ENCODE measurements at regions not wholly inside any gene's neighbourhood (a gene's known extent, or its start where the extent isn't known, plus 50 kb on each side); places are given as distances from the start of the nearest gene placed in this dataset.

- Mint-ChIP-seq H3K4me3 (no peak overlapping the region), H3K9me3 (peaks cover 16 to 25% (median 20%) of the 10 kb centered on the region in 7 donors), H3K4me1 (no peaks in the 10 kb centered on the region), H3K27ac (no peak overlapping the region), H3K36me3 (no peaks in the 10 kb centered on the region), H3K27me3 (ENCODE audit: low read depth in 3 of 3) (peaks cover 0 to 3% (median 3%) of the 10 kb centered on the region in 3 donors)
- WGBS (ENCODE audit: insufficient coverage): 91% methylated on average over 10 of the region's 15 CpGs
- no peak for DNase-seq
- no peak for TF ChIP-seq CTCF (IDR thresholded peaks at IDR 0.05)
- H3K4me3 ChIP-seq (replicated peaks in 1 of 3; ENCODE audit: low read depth in 2 of 3, low read length in 3 of 3): no peak overlapping the region
- H3K36me3 ChIP-seq (replicated peaks in 1 of 2; ENCODE audit: control insufficient read depth in 1 of 2, insufficient read depth in 2 of 2, low read length in 2 of 2): no peaks in the 10 kb centered on the region
- no peak overlapping the region for H3K27ac ChIP-seq (ENCODE audit: low read depth in 1 of 2, low read length in 2 of 2)
- no peaks in the 10 kb centered on the region for H4K20me1 ChIP-seq (ENCODE audit: insufficient read depth, low read length)
- H3K27me3 ChIP-seq (ENCODE audit: control insufficient read depth in 2 of 2, insufficient read depth in 2 of 2, low read length in 2 of 2): no peaks in the 10 kb centered on the region
- H3K9me3 ChIP-seq (replicated peaks in 1 of 2; ENCODE audit: control insufficient read depth in 1 of 2, insufficient read depth in 1 of 2, low read length in 2 of 2): peaks cover 24% of the 10 kb centered on the region in 2 donors
- H3K4me1 ChIP-seq (ENCODE audit: control insufficient read depth in 1 of 2, insufficient read depth in 2 of 2, low read length in 2 of 2): no peaks in the 10 kb centered on the region
- H2AFZ ChIP-seq (ENCODE audit: insufficient read depth, low read depth, low read length, poor library complexity, severe bottlenecking): no peak overlapping the region
- no peak overlapping the region for H3K4me2 ChIP-seq (replicated peaks; ENCODE audit: extremely low read depth, low read length, poor library complexity, severe bottlenecking)
- H3K79me2 ChIP-seq (ENCODE audit: insufficient read depth, low read length): no peaks in the 10 kb centered on the region
- intact Hi-C loops (cut with micrococcal nuclease): loop anchor here in 1 of 2 donors (10.0 kb wide), 1 partner anchor 510 kb away; no protein-coding TSS in a partner anchor
- H3K9ac ChIP-seq (ENCODE audit: insufficient read depth, low read length, poor library complexity, severe bottlenecking): no peak overlapping the region
Measured at GRCh38 chr6:168374541-168375071, 55.0 kb upstream of the DACT2 start.

GRCh38 chr6:168376120-168376519, 56.5 kb upstream of the DACT2 start:
- Histone ChIP-seq H3K27me3 (ENCODE audit: control insufficient read depth in 2 of 2, insufficient read depth in 2 of 2, low read length in 2 of 2) (no peaks in the 10 kb centered on the region), H3K79me2 (ENCODE audit: insufficient read depth, low read length) (no peaks in the 10 kb centered on the region), H3K9ac (ENCODE audit: insufficient read depth, low read length, poor library complexity, severe bottlenecking) (no peak overlapping the region), H2AFZ (ENCODE audit: insufficient read depth, low read depth, low read length, poor library complexity, severe bottlenecking) (no peak overlapping the region), H3K9me3 (replicated peaks in 1 of 2; ENCODE audit: control insufficient read depth in 1 of 2, insufficient read depth in 1 of 2, low read length in 2 of 2) (peaks cover 39% of the 10 kb centered on the region in 2 donors), H3K4me2 (replicated peaks; ENCODE audit: extremely low read depth, low read length, poor library complexity, severe bottlenecking) (no peak overlapping the region), H4K20me1 (ENCODE audit: insufficient read depth, low read length) (no peaks in the 10 kb centered on the region), H3K27ac (ENCODE audit: low read depth in 1 of 2, low read length in 2 of 2) (no peak overlapping the region), H3K36me3 (replicated peaks in 1 of 2; ENCODE audit: control insufficient read depth in 1 of 2, insufficient read depth in 2 of 2, low read length in 2 of 2) (no peaks in the 10 kb centered on the region), H3K4me3 (replicated peaks in 1 of 3; ENCODE audit: low read depth in 2 of 3, low read length in 3 of 3) (no peak overlapping the region), H3K4me1 (ENCODE audit: control insufficient read depth in 1 of 2, insufficient read depth in 2 of 2, low read length in 2 of 2) (no peaks in the 10 kb centered on the region)
- no peak for TF ChIP-seq CTCF (IDR thresholded peaks at IDR 0.05)
- no peaks in the 10 kb centered on the region for H3K36me3 Mint-ChIP-seq
- no peak for DNase-seq
- H3K9me3 Mint-ChIP-seq: peaks cover 26 to 40% (median 34%) of the 10 kb centered on the region in 7 donors
- H3K4me1 Mint-ChIP-seq: no peaks in the 10 kb centered on the region
- 100% methylated on average over 2 of the region's 9 CpGs for WGBS (ENCODE audit: insufficient coverage)
- H3K27me3 Mint-ChIP-seq (ENCODE audit: low read depth in 3 of 3): peaks cover 0 to 3% (median 2%) of the 10 kb centered on the region in 3 donors
- no peak overlapping the region for H3K27ac Mint-ChIP-seq
- intact Hi-C loops (cut with micrococcal nuclease): loop anchor here in 1 of 2 donors (10.0 kb wide), 1 partner anchor 509 kb away; no protein-coding TSS in a partner anchor
- H3K4me3 Mint-ChIP-seq: no peak overlapping the region
